Small intestine (tissue), 7 donors: ENCODE measurements at regions not wholly inside any gene's neighbourhood (a gene's known extent, or its start where the extent isn't known, plus 50 kb on each side); places are given as distances from the start of the nearest gene placed in this dataset.

Experiments used
- DNase-seq, 2 donors: peaks; one replicate each; pipeline versions ENCODE4 v3.0.0 to v3.0.0-alpha.2; 2013
- FAIRE-seq: peaks from 2 replicates; lab custom pipeline; 2012; peaks lifted over from hg19 to GRCh38; lab: Jason Lieb, UNC
- H3K27ac ChIP-seq, 3 donors: one replicate each; pipeline ENCODE4 v1.5.1; 2013; ENCODE audit warnings: low read length in 2 of 3, mild to moderate bottlenecking in 2 of 3, control low read depth in 1 of 3, inconsistent platforms in 1 of 3, low read depth in 1 of 3, moderate library complexity in 1 of 3
- H3K27me3 ChIP-seq, 3 donors: one replicate each; pipeline ENCODE4 v1.6.1; 2013; ENCODE audit warnings: low read length in 3 of 3, inconsistent platforms in 1 of 3; ENCODE audit not compliant: control insufficient read depth in 3 of 3, insufficient read depth in 3 of 3
- H3K36me3 ChIP-seq, 3 donors: one replicate each; pipeline ENCODE4 v1.6.1; 2013; ENCODE audit warnings: low read length in 3 of 3, inconsistent platforms in 1 of 3, low read depth in 1 of 3, mild to moderate bottlenecking in 1 of 3, moderate library complexity in 1 of 3; ENCODE audit not compliant: control insufficient read depth in 3 of 3, insufficient read depth in 2 of 3
- H3K4me1 ChIP-seq, 3 donors: one replicate each; pipeline ENCODE4 v1.6.1; 2013; ENCODE audit warnings: low read length in 2 of 3, inconsistent platforms in 1 of 3, low read depth in 1 of 3, mild to moderate bottlenecking in 1 of 3, moderate library complexity in 1 of 3; ENCODE audit not compliant: control insufficient read depth in 3 of 3, insufficient read depth in 2 of 3
- H3K4me3 ChIP-seq, 3 donors: one replicate each; pipeline ENCODE4 v1.5.1; 2013; ENCODE audit warnings: low read length in 3 of 3, control low read depth in 1 of 3, inconsistent platforms in 1 of 3, low read depth in 1 of 3, mild to moderate bottlenecking in 1 of 3, moderate library complexity in 1 of 3
- H3K9me3 ChIP-seq, 2 donors: one replicate each; pipeline ENCODE4 v1.6.1; 2013; ENCODE audit warnings: low read depth in 1 of 2, low read length in 1 of 2; ENCODE audit not compliant: control insufficient read depth in 2 of 2, insufficient read depth in 1 of 2
- WGBS, 3 donors: extraction: QIAGEN DNeasy Blood & Tissue Kit; methylation state at CpG; one replicate each; pipeline ENCODE4 v1.1.7; 2013; 5-methylcytosine and 5-hydroxymethylcytosine counted together
- donor health status: healthy with polysubstance abuse.
- donor health status: control.
- donor health status: control.
- donor health status: Bipolar disorder and iron deficiency.
- donor health status: healthy.

DNA sequence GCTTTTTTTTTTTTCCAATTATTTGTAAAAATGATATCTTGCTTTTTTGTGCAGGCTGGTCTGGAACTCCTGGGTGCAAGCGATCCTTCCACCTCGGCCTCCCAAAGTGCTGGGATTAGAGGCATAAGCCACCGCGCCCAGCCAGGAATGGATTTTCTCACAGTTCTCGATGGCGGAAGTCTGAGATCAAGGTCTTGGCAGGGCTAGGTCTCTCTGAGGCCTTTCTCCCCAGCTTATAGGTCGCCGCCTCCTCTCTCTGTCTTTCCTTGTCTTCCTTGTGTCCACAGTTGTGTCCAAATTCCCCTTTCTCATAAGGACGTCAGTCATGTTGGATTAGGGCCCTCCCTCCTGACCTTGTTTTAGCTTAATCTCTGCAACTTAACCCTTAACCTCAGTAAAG lies 200.5 kb downstream of the UQCRFS1 start:
- no peaks in the 10 kb centered on the region for H3K4me1 ChIP-seq
- H3K9me3 ChIP-seq: no peaks in the 10 kb centered on the region
- H3K27me3 ChIP-seq: no peaks in the 10 kb centered on the region
- 64 to 79% (median 75%) methylated on average over 9 of the region's 9 CpGs for WGBS, 3 donors
- H3K4me3 ChIP-seq: no peak overlapping the region
- H3K36me3 ChIP-seq: no peaks in the 10 kb centered on the region
- FAIRE-seq: no peak
- H3K27ac ChIP-seq: no peak overlapping the region
- no peak for DNase-seq

DNA sequence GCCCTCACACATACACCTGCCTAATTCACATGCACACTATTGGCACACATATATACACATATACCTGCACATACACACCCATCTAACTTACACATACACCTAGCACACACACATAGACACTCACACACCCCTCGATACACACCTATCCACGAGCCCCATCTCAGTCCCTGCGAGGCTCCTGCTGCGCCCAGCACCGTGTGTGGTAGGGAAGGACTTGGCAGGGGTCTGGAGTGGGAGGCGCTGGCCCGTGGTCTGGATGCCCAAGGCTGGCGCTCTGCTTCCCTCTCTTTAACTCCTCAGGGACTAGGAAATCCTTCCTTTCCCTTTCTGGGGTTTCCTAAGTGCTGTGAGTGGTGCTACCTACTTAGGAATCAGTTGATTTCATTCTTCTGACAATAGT lies 202.7 kb downstream of the UQCRFS1 start:
- DNase-seq (no peak), FAIRE-seq (no peak)
- WGBS, 3 donors: 72 to 83% (median 74%) methylated on average over 8 of the region's 8 CpGs
- Histone ChIP-seq H3K9me3 (no peaks in the 10 kb centered on the region), H3K27me3 (no peaks in the 10 kb centered on the region), H3K4me1 (no peaks in the 10 kb centered on the region), H3K27ac (no peak overlapping the region), H3K36me3 (no peaks in the 10 kb centered on the region), H3K4me3 (no peak overlapping the region)

DNA sequence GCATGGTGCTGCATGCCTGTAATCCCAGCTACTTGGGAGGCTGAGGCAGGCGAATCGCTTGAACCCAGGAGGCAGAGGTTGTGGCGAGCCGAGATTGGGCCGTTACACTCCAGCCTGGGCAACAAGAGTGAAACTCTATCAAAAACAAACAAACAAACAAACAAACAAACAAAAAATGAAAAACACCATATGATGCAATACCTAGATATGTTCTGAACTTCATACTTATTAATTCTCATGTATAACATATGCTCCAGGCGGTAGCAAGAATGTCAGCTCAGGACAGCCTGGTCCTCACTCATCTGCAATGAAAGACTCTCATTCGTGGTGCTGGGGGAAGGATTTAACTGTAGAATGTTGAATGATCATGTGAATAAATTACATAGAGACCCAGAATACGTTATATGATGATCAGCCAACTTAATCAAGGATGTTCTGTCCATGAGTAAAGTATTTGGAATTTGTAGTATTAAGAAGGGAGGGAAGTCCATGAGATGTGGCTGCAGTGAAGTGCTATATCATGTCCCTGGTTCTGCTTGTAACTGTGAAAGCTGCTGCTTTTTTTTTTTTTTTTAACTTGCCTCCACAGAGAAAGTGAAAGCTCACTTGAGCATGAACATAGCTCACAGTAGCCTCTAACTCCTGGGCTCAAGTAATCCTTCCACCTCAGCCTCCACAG lies 206.8 kb downstream of the UQCRFS1 start:
- DNase-seq (no peak), FAIRE-seq (no peak)
- H3K27me3 ChIP-seq: no peaks in the 10 kb centered on the region
- no peaks in the 10 kb centered on the region for H3K36me3 ChIP-seq
- H3K27ac ChIP-seq: no peak overlapping the region
- H3K9me3 ChIP-seq: no peaks in the 10 kb centered on the region
- H3K4me1 ChIP-seq: no peaks in the 10 kb centered on the region
- 83 to 87% (median 83%) methylated on average over 8 of the region's 8 CpGs for WGBS, 3 donors
- H3K4me3 ChIP-seq: no peak overlapping the region

DNA sequence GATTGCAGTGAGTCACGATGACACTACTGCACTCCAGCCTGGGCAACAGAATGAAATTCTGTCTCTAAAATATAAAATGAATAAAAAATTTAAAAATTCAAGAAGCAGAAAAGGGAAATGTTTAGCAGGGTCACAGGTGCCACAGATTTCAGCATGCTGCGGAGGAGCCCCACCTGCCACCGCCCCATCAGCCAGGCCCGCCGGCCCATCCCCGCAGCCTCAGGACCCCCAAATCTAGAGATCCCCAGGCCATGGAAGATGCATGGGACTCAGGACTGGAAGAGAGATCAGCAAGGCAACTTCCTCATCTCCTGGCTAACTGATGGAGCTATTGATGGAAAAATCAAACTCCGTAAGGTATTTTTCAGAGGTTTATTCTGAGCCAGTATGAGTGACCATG lies 208.2 kb downstream of the UQCRFS1 start:
- FAIRE-seq: no peak
- Histone ChIP-seq H3K4me1 (no peaks in the 10 kb centered on the region), H3K36me3 (no peaks in the 10 kb centered on the region), H3K27ac (no peak overlapping the region), H3K9me3 (no peaks in the 10 kb centered on the region), H3K27me3 (no peaks in the 10 kb centered on the region), H3K4me3 (no peak overlapping the region)
- no peak for DNase-seq
- 95 to 98% (median 95%) methylated on average over 7 of the region's 7 CpGs for WGBS, 3 donors

DNA sequence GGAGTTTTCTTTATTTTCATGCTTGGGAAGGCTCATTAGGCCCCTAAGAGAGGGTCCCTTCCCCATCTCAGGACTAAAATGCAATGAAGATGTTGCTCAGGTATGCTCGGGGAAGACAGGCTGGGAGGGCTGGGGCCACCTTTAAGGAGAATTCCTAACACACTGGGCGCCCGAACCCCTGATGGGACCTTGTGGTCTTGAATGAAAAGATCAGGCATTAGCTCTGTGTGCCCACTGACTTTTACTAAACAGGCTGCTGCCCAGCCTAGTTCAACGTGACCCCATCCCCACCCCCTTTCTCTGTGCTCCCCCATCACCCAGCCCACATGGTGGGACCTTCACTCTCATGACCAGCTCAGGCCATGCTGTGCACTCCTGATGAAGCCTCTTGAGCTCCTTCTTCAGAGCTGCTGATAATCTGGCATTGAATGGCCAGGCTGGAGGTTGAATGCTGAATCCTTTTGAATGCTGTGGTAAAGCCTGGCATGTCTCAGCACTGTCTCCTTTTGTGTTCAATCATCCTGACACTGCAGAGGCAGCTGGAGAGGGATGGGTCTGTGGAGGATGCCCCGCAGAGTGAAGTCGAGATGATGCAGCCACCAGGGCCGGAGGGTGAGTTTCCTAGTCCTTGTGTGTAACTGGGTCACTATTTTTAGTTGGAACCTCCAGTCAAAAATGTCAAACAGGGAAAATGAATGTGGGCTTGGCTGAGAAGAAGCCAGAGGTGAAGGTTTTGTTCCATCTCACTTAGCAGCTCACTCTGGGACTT lies 209.1 kb downstream of the UQCRFS1 start:
- H3K27ac ChIP-seq: no peak overlapping the region
- H3K36me3 ChIP-seq: no peaks in the 10 kb centered on the region
- no peaks in the 10 kb centered on the region for H3K27me3 ChIP-seq
- FAIRE-seq: no peak
- no peak overlapping the region for H3K4me3 ChIP-seq
- DNase-seq: no peak
- H3K9me3 ChIP-seq: peaks cover 0 to 7% of the 10 kb centered on the region in 2 donors
- no peaks in the 10 kb centered on the region for H3K4me1 ChIP-seq
- 70 to 85% (median 84%) methylated on average over 7 of the region's 7 CpGs for WGBS, 3 donors

DNA sequence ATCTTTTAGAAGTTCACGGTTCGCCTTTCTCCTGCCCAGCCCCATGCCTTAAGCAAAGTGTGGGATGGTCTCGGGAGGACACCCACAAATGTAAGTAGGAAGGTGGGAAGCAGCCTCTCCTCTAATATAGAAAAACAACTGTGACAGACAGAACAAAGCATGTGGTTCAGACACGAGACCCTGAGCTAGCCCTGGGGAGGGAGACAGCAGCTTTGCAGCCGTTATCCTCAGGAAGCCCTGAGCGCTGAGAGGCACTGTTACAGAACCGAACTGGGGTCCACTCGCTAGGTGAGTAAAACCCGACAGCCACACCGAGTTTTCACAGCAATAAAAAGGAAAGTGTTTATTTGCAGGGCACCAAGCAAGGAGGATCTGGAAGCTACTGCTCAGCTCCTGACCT lies 210.6 kb downstream of the UQCRFS1 start:
- Histone ChIP-seq H3K36me3 (no peaks in the 10 kb centered on the region), H3K4me3 (no peak overlapping the region), H3K4me1 (no peaks in the 10 kb centered on the region), H3K27ac (no peak overlapping the region), H3K27me3 (no peaks in the 10 kb centered on the region), H3K9me3 (peaks cover 0 to 19% of the 10 kb centered on the region in 2 donors)
- 58 to 81% (median 78%) methylated on average over 10 of the region's 10 CpGs for WGBS, 3 donors
- DNase-seq: no peak
- FAIRE-seq: no peak

DNA sequence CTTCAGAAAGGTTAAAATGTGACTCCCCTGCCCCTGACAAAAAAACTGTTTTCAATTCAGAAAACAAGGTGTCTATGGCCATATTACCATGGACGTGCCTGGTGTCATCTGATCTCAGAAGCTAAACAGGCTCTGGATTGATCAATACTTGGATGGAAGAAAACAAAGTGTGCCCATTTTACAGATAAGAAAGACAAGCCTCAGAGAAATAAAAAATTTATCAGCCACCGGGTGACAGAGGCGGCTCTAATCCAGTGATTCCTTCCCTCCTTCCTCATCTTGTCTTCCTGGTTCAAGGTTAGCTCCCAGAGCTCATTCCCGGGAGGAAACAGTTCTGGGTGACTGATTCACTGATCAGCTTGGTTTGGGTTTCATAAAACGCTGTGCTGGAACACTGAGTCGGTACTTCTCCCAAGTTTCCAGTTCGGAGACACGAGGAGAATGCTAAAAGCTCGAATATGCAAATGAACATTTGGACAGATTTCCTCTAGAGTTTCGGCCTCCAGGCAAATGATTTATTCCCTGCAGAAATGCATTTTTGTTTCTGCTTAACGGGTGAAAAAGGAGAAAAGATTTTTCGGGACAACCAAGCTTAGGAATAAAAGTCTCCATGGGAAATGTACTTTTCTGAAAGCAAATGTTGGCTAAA lies 211.2 kb downstream of the UQCRFS1 start:
- WGBS, 3 donors: 52 to 65% (median 56%) methylated on average over 12 of the region's 12 CpGs
- Histone ChIP-seq H3K36me3 (no peaks in the 10 kb centered on the region), H3K9me3 (peaks cover 0 to 24% of the 10 kb centered on the region in 2 donors), H3K4me1 (no peaks in the 10 kb centered on the region), H3K27ac (no peak overlapping the region), H3K27me3 (no peaks in the 10 kb centered on the region), H3K4me3 (no peak overlapping the region)
- FAIRE-seq: no peak
- no peak for DNase-seq

DNA sequence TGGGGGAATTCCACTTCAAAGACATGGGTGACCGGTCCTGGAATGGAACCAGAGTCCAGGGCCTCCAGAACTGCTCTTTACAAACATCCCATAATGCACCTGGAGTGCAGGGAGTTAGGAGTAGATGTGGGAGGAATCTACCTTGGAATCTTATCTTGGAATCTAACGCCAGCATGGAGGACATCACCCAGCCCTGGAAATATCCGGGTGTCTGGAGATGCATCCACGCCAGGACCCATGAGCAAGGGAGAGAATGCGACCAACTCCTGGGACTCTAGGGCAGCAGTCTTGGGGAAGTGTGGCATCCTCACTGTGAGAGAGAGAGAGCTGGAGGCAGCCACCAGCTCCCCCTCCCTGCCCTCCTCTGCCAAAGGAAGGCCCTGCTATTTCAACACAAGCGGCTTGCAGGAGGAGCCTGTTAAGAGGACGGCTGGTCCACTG lies 211.8 kb downstream of the UQCRFS1 start:
- Histone ChIP-seq H3K27me3 (no peaks in the 10 kb centered on the region), H3K9me3 (peaks cover 0 to 26% of the 10 kb centered on the region in 2 donors), H3K4me3 (no peak overlapping the region), H3K4me1 (no peaks in the 10 kb centered on the region), H3K27ac (no peak overlapping the region), H3K36me3 (no peaks in the 10 kb centered on the region)
- 63 to 76% (median 67%) methylated on average over 7 of the region's 7 CpGs for WGBS, 3 donors
- FAIRE-seq (no peak), DNase-seq (no peak)
